ENCODE measurements at regions not wholly inside any gene's neighbourhood (a gene's known extent, or its start where the extent isn't known, plus 50 kb on each side); places are given as distances from the start of the nearest gene placed in this dataset.
"Not testable (repeated sequence)": the region's sequence is repeated elsewhere in the genome, so short reads cannot be mapped to it uniquely, and the experiment has no call there.

DNA sequence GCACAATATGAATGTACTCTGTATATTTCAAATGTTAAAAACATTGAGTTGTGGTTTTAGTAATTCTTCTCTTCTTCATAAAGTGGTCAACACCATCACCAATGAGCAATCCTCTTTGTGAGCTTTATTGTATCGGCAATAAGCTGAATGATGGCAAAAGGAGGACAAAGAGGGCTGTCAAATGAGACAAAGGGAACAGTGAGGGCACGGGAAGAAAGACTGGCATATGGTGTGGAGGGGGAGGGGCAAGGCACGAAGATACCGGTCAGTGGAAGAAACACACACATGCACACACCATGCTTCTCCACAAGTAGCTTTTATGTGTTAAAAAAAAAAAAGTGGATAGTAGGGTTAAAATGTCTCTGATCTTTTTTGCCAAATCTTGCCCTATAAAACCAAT, 506.8 kb upstream of the CITED2 start:
- H3K27me3 ChIP-seq (ENCODE audit: insufficient read depth, low read length), result no peaks in the 10 kb centered on the region
- no peak overlapping the region for H3K4me3 ChIP-seq (ENCODE audit: low read length)
- no peaks in the 10 kb centered on the region for H3K36me3 ChIP-seq (ENCODE audit: insufficient read depth, low read length)
- H3K4me1 ChIP-seq (ENCODE audit: insufficient read depth, low read length), result peaks cover 43% of the 10 kb centered on the region
- H2AFZ ChIP-seq (ENCODE audit: low read depth, low read length), result no peak overlapping the region
- peaks cover 2% of the 10 kb centered on the region for H3K9me3 ChIP-seq (ENCODE audit: low read length)

DNA sequence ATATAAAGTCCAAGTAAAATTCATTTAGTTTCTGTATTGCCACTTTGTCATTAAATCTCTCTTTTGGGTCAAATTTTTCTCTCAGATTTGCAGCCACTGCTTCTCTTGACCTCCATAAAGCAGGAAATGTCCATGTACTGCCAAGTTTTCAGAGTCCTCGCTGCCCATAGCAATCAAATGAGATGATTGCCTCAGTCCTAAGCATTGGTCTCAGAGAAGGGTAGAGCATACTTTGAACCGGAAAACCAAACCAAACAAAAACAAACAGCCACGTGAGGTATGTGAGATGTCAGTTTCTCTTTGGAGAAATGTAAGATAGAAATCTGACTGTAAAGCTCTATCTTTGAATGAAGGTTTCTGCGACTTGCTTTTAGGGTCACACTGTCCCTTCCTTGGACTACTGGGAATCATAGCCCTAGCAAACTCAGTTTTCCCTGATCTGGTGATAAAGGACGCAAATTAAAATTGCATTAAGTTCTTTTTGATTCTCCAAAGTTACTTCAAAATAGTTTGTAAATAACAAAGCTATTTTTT, 505.4 kb upstream of the CITED2 start:
- no peak overlapping the region for H2AFZ ChIP-seq (ENCODE audit: low read depth, low read length)
- H3K4me1 ChIP-seq (ENCODE audit: insufficient read depth, low read length), result peaks cover 43% of the 10 kb centered on the region
- H3K27me3 ChIP-seq (ENCODE audit: insufficient read depth, low read length), result no peaks in the 10 kb centered on the region
- no peak overlapping the region for H3K4me3 ChIP-seq (ENCODE audit: low read length)
- no peaks in the 10 kb centered on the region for H3K36me3 ChIP-seq (ENCODE audit: insufficient read depth, low read length)
- H3K9me3 ChIP-seq (ENCODE audit: low read length), result peaks cover 4% of the 10 kb centered on the region

DNA sequence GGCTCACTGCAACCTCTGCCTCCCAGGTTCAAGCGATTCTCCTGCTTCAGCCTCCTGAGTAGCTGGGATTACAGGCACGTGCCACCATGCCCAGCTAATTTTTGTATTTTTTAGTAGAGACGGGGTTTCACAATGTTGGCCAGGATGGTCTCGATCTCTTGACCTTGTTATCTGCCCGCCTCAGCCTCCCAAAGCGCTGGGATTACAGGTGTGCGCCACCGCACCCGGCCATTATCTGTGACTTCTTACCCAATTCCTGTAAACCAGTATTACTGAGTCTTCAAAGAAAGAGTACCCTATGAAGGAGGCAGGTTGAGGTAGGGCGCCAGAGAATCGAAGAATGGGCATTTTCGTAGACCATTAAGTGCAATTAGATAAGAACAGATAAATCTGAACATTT, 504.8 kb upstream of the CITED2 start:
- not testable (repeated sequence) for H3K36me3 ChIP-seq (ENCODE audit: insufficient read depth, low read length); H3K4me3 ChIP-seq (ENCODE audit: low read length); H3K9me3 ChIP-seq (ENCODE audit: low read length)

DNA sequence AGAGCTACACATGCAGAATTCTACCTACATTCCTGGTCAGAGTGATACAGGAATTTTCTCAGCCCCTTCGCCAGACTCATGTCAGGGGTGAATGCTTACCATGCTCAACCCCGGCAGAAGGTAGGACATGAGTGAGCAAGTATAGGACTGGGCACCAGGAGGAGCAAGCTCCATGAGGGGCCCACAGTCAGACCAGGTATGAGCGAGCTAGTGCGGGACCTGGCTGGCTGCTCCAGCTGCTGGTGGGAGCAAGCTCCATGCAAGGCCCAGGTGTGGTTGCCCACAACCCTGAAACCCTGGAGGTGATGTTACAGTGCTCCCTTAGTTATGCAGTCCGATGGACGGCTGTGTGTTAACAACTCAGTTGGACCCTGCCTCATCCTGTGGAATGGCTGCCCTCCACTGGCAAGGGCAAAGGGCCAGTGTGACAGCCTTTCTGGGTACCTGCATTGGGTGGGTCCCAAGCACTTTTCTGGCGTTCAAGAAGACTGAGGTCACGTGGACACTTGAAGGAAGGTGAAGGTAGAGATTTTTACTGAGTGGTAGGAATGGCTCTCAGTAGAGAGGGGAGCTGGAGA, 503.5 kb upstream of the CITED2 start:
- H3K9me3 ChIP-seq (ENCODE audit: low read length), result peaks cover 4% of the 10 kb centered on the region
- H3K27me3 ChIP-seq (ENCODE audit: insufficient read depth, low read length), result no peaks in the 10 kb centered on the region
- peaks cover 24% of the 10 kb centered on the region for H3K4me1 ChIP-seq (ENCODE audit: insufficient read depth, low read length)
- H2AFZ ChIP-seq (ENCODE audit: low read depth, low read length), result no peak overlapping the region
- H3K36me3 ChIP-seq (ENCODE audit: insufficient read depth, low read length), result no peaks in the 10 kb centered on the region
- no peak overlapping the region for H3K4me3 ChIP-seq (ENCODE audit: low read length)

More for the DNA sequence above, 504.8 kb upstream of the CITED2 start:
- H3K27me3 ChIP-seq (ENCODE audit: insufficient read depth, low read length); H2AFZ ChIP-seq (ENCODE audit: low read depth, low read length): not testable (repeated sequence)
- peaks cover 37% of the 10 kb centered on the region for H3K4me1 ChIP-seq (ENCODE audit: insufficient read depth, low read length)

DNA sequence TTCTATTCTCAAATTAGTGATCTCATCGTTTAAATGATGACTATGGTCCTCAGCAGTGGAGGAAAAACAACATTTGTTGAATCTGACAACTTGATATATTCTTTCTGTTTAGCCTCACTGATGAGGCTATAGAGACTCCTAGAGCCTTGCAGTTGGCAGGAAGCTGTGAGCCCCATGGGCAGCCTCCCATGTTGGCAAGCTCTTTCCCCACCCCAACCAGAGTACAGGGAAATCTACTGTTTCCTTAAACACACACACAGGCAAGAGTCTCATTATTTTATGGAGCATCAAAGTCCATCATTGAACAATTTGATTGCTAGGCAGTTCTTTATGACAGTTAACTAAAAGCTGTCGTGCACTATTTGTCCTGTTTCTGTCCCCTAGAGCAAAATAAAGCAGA, 498.2 kb upstream of the CITED2 start:
- Histone ChIP-seq H3K9me3 (ENCODE audit: low read length) (peaks cover 1% of the 10 kb centered on the region), H2AFZ (ENCODE audit: low read depth, low read length) (no peak overlapping the region), H3K36me3 (ENCODE audit: insufficient read depth, low read length) (no peaks in the 10 kb centered on the region), H3K27me3 (ENCODE audit: insufficient read depth, low read length) (no peaks in the 10 kb centered on the region), H3K4me1 (ENCODE audit: insufficient read depth, low read length) (no peaks in the 10 kb centered on the region), H3K4me3 (ENCODE audit: low read length) (no peak overlapping the region)

DNA sequence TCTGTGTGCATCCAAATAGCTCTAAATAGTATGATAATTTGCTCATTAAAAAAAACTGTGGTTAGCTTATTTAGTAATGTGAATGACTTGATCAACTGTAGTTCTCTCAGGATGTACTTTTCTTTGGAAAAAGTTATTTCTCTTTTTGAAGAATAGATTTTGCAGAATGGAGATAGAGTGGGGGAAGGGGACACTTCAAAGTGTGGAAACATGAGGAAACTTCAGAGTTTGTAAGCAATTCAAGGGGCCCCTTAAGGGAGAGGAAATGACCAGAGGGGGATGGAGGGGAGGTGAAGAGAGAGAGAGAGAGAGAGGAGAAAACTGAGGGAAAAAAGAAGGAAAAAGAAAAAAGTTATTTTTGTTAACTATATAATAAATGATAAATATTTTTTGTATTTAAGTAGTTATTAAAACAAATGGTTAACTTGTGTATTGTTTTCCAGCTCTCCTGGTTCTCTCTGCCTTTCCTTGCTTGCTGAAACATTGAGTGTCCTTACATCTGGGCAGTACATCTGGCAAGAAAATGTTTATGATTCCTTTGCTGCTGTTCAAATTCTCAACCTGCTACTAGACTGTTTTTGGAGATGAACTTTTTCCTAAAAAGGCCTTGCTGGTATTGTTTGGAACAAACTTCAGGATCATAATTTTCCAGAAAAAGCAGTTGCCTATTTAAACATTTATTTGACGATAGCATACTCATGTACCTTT, 497.5 kb upstream of the CITED2 start:
- Histone ChIP-seq H3K9me3 (ENCODE audit: low read length) (peaks cover 1% of the 10 kb centered on the region), H3K4me3 (ENCODE audit: low read length) (no peak overlapping the region), H3K36me3 (ENCODE audit: insufficient read depth, low read length) (no peaks in the 10 kb centered on the region), H2AFZ (ENCODE audit: low read depth, low read length) (no peak overlapping the region), H3K4me1 (ENCODE audit: insufficient read depth, low read length) (no peaks in the 10 kb centered on the region), H3K27me3 (ENCODE audit: insufficient read depth, low read length) (no peaks in the 10 kb centered on the region)

DNA sequence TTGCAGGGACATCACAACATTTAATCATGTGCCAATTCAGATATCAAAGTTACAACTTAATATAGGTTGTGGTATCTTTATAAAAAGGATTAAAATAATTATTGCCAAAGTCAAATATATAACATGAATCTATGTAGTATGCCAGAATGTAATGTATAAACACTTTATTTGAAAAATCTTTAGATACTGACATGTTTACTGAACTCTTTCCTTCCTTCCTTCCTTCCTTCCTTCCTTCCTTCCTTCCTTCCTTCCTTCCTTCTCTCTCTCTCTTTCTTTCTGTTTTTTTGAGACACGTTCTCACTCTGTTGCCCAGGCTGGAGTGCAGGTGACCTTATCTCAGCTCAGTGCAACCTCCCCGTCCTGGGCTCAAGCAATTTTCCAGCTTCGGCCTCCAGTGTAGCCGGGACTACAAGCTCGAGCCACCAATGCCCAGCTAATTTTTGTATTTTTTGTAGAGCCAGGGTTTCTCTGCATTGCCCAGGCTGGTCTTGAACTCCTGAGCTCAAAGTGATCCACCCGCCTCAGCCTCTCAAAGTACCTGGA, 496.8 kb upstream of the CITED2 start:
- no peak overlapping the region for H2AFZ ChIP-seq (ENCODE audit: low read depth, low read length)
- H3K4me1 ChIP-seq (ENCODE audit: insufficient read depth, low read length), result no peaks in the 10 kb centered on the region
- H3K36me3 ChIP-seq (ENCODE audit: insufficient read depth, low read length), result no peaks in the 10 kb centered on the region
- no peaks in the 10 kb centered on the region for H3K27me3 ChIP-seq (ENCODE audit: insufficient read depth, low read length)
- H3K4me3 ChIP-seq (ENCODE audit: low read length), result no peak overlapping the region
- H3K9me3 ChIP-seq (ENCODE audit: low read length), result peaks cover 1% of the 10 kb centered on the region

DNA sequence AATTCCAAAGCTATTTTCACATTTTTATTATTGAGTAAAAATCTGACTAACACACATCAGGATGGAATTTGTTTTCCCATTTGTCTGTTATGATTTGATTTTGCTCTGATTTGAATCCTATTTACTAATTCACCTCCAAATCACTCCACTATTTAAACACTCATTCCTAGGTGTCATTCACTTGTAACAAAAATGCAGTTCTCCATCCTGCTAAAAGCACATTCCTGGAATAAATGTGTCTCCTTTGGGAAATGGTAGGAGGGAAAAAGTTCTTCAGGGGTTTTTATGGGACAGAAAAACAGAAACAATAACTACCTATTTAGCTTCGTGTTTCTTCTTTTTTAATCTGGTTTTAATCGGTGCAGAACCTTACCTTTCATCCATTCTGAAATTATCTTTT, 494.1 kb upstream of the CITED2 start:
- no peaks in the 10 kb centered on the region for H3K9me3 ChIP-seq (ENCODE audit: low read length)
- H3K27me3 ChIP-seq (ENCODE audit: insufficient read depth, low read length), result no peaks in the 10 kb centered on the region
- no peaks in the 10 kb centered on the region for H3K36me3 ChIP-seq (ENCODE audit: insufficient read depth, low read length)
- H3K4me3 ChIP-seq (ENCODE audit: low read length), result no peak overlapping the region
- H2AFZ ChIP-seq (ENCODE audit: low read depth, low read length), result no peak overlapping the region
- no peaks in the 10 kb centered on the region for H3K4me1 ChIP-seq (ENCODE audit: insufficient read depth, low read length)

DNA sequence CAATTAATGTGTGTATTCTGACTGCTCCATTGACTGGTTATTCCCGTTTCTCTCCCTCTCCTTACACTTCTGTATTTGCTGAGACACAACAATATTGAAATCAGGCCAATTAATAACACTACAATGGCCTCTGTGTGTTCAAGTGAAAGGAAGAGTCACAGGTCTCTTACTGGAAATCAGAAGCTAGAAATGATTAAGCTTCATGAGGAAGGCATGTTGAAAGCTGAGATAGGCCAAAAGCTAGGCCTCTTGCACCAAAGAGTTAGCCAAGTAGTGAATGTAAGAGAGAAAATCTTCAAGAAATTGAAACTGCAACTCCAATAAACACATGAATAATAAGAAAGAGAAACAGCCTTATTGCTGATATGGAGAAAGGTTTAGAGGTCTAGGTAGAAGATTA, 489.5 kb upstream of the CITED2 start:
- no peaks in the 10 kb centered on the region for H3K27me3 ChIP-seq (ENCODE audit: insufficient read depth, low read length)
- no peaks in the 10 kb centered on the region for H3K36me3 ChIP-seq (ENCODE audit: insufficient read depth, low read length)
- no peak overlapping the region for H2AFZ ChIP-seq (ENCODE audit: low read depth, low read length)
- no peaks in the 10 kb centered on the region for H3K4me1 ChIP-seq (ENCODE audit: insufficient read depth, low read length)
- H3K4me3 ChIP-seq (ENCODE audit: low read length), result no peak overlapping the region
- H3K9me3 ChIP-seq (ENCODE audit: low read length), result no peaks in the 10 kb centered on the region

DNA sequence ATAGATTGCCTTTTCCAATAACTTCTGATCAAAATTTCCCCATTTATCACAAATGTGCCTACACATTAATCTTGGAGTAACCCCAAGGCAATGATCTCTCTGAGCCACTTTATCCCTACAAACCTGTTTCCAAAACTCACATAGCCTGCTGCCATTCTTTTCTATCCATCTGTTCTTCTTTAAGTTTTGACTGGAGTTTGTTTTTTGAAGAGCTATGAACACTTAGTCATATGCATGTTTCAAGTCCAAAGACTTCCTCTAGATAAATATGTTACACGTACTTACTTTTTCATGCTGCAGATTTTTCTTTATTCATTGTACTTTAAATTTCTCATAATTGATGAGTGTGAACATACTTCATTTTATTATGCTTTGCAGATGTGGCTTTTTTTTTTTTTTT, 488.9 kb upstream of the CITED2 start:
- no peaks in the 10 kb centered on the region for H3K4me1 ChIP-seq (ENCODE audit: insufficient read depth, low read length)

DNA sequence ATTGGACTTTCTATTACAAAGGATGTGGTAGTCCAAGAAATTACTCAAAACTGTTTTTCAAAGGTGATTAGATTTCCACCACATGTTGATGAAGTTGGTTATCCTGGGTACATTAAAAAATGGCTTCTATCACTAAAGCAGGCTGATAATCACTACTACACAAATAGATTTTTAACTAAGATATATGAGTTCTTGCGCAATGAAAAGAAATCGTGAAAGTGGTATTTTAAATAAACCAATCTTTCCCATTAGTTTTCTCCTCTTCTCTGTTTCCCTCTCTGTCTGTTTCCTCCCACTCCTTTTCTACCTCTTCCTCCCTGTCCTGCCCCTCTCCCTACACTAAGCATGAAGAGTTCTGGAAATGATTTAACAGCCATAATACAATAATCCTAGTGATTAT, 487.9 kb upstream of the CITED2 start:
- H3K4me3 ChIP-seq (ENCODE audit: low read length), result no peak overlapping the region

More for the DNA sequence above, 488.9 kb upstream of the CITED2 start:
- no peak overlapping the region for H3K4me3 ChIP-seq (ENCODE audit: low read length)
- no peak overlapping the region for H2AFZ ChIP-seq (ENCODE audit: low read depth, low read length)
- no peaks in the 10 kb centered on the region for H3K27me3 ChIP-seq (ENCODE audit: insufficient read depth, low read length)
- no peaks in the 10 kb centered on the region for H3K9me3 ChIP-seq (ENCODE audit: low read length)
- no peaks in the 10 kb centered on the region for H3K36me3 ChIP-seq (ENCODE audit: insufficient read depth, low read length)

DNA sequence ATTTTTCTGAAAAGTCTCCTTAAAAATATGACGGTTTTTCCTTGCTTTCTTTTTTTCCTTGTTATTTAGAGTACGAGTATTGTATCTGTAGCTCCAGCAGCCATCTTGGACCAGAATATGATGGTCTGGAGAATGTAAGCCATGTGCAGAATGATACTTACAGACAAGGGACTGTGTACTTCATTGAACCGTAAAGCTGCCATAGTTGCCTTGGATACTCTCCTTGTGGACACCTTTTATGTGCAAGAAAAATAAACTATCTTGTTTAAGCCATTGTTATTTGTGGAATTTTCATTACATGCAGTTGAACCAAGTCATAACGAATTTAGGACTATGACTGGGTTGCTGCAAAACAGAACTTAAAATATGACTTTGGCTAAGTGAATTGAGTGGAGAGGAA, 485.8 kb upstream of the CITED2 start:
- Histone ChIP-seq H3K4me3 (ENCODE audit: low read length) (no peak overlapping the region), H3K36me3 (ENCODE audit: insufficient read depth, low read length) (no peaks in the 10 kb centered on the region), H3K9me3 (ENCODE audit: low read length) (no peaks in the 10 kb centered on the region), H3K4me1 (ENCODE audit: insufficient read depth, low read length) (peaks cover 5% of the 10 kb centered on the region), H3K27me3 (ENCODE audit: insufficient read depth, low read length) (no peaks in the 10 kb centered on the region), H2AFZ (ENCODE audit: low read depth, low read length) (no peak overlapping the region)

More for the DNA sequence above, 487.9 kb upstream of the CITED2 start:
- Histone ChIP-seq H3K27me3 (ENCODE audit: insufficient read depth, low read length) (no peaks in the 10 kb centered on the region), H2AFZ (ENCODE audit: low read depth, low read length) (no peak overlapping the region), H3K36me3 (ENCODE audit: insufficient read depth, low read length) (no peaks in the 10 kb centered on the region), H3K4me1 (ENCODE audit: insufficient read depth, low read length) (peaks cover under 1% of the 10 kb centered on the region), H3K9me3 (ENCODE audit: low read length) (no peaks in the 10 kb centered on the region)

DNA sequence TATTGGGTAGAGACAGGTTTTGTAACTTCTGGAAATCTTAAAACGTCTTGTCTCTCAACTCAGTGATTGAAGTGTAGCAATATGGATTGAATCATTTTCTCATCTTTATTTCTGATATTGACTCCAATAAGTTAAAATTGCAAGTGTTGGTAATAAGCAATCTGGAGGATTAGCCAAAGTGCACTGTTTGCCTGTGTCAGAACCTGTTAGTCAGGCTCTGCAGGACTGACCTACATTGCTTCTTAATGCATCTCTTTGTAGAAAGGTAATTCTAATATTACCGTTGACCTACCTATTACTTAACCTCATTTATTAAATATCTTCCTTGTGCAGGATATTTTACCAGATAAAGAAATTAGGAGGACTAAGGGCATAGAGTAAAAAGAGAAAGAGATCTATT, 484.0 kb upstream of the CITED2 start:
- Histone ChIP-seq H3K36me3 (ENCODE audit: insufficient read depth, low read length) (no peaks in the 10 kb centered on the region), H3K9me3 (ENCODE audit: low read length) (no peaks in the 10 kb centered on the region), H3K27me3 (ENCODE audit: insufficient read depth, low read length) (no peaks in the 10 kb centered on the region), H3K4me1 (ENCODE audit: insufficient read depth, low read length) (peaks cover 9% of the 10 kb centered on the region), H3K4me3 (ENCODE audit: low read length) (no peak overlapping the region), H2AFZ (ENCODE audit: low read depth, low read length) (no peak overlapping the region)

All from neuron (in vitro differentiated cells).